A549 (cell line): ENCODE measurements at regions not wholly inside any gene's neighbourhood (a gene's known extent, or its start where the extent isn't known, plus 50 kb on each side); places are given as distances from the start of the nearest gene placed in this dataset.

Experiments
- ATAC-seq, 2 experiments: fragments of 200-7000 bp in 1 of 2; fragments of >200 bp in 1 of 2; cut with Nextera tagmentation in 1 of 2; cut with Tn5 transposase in 1 of 2; 3 replicates each; pipeline versions ENCODE4 v1.8.0 to v1.9.1; 2018 to 2020; ENCODE audit warnings: mild to moderate bottlenecking in 1 of 2, moderate library complexity in 1 of 2
- CTCF ChIA-PET: fragments of 300-600 bp; sonication (Branson Sonifier 250); formaldehyde crosslinking; extraction: SDS; loops from one replicate; lab custom pipeline; 2021; ENCODE audit warnings: antibody characterized with exemption, inconsistent platforms; lab: Yijun Ruan, JAX
- POLR2A ChIA-PET: fragments of 350-600 bp; formaldehyde crosslinking; extraction: SDS; loops from one replicate; lab custom pipeline; 2021; ENCODE audit warnings: antibody characterized with exemption, inconsistent platforms; lab: Yijun Ruan, JAX
- DNase-seq, 2 experiments: peaks; one replicate each; pipeline versions ENCODE4 v3.0.0 to v3.0.0-alpha.2; 2011 to 2016; ENCODE audit warnings: low read depth in 1 of 2, low spot score in 1 of 2
- FAIRE-seq: peaks from 2 replicates; lab custom pipeline; 2011; peaks lifted over from hg19 to GRCh38; lab: Jason Lieb, UNC
- H3K27ac ChIP-seq, 2 experiments: fragments of >200 bp; sonication (Bioruptor Twin); formaldehyde crosslinking; 3 replicates each; pipeline ENCODE4 v1.5.1; 2016 to 2017
- H3K4me1 ChIP-seq: fragments of >200 bp; sonication (Bioruptor Twin); formaldehyde crosslinking; 3 replicates; pipeline ENCODE4 v1.6.1; 2016
- H3K4me2 ChIP-seq: fragments of >200 bp; sonication (Bioruptor Twin); formaldehyde crosslinking; 3 replicates; pipeline ENCODE4 v1.6.1; 2016
- H3K4me3 ChIP-seq: fragments of >200 bp; sonication (Bioruptor Twin); formaldehyde crosslinking; 3 replicates; pipeline ENCODE4 v1.5.1; 2016
- H3K9me3 ChIP-seq: fragments of >200 bp; sonication (Bioruptor Twin); formaldehyde crosslinking; 3 replicates; pipeline ENCODE4 v1.6.1; 2016
- BHLHE40 ChIP-seq: IDR thresholded peaks from 2 replicates; pipeline ENCODE4 v1.6.1; 2012; ENCODE audit warnings: low read depth, low read length, inconsistent platforms
- CHD4 ChIP-seq: fragments of 200-600 bp; sonication (generic); IDR thresholded peaks from 2 replicates; pipeline ENCODE4 v1.6.1; 2016; ENCODE audit warnings: antibody characterized with exemption, mild to moderate bottlenecking, borderline replicate concordance
- E2F6 ChIP-seq: IDR thresholded peaks from 2 replicates; pipeline ENCODE4 v1.6.1; 2012; ENCODE audit warnings: low read depth, borderline replicate concordance
- ELK1 ChIP-seq: fragments of 150-350 bp; IDR thresholded peaks from 2 replicates; pipeline ENCODE4 v1.6.1; 2014; ENCODE audit warnings: low read depth, mild to moderate bottlenecking, low read length
- EP300 ChIP-seq, 2 experiments: fragments of >200 bp; sonication (Bioruptor Twin); formaldehyde crosslinking; IDR thresholded peaks; 2 replicates in 1 of 2; 3 replicates in 1 of 2; pipeline ENCODE4 v1.6.1; 2016 to 2017
- FOSB ChIP-seq: fragments of 250-450 bp; sonication (Bioruptor Pico); IDR thresholded peaks from 2 replicates; pipeline ENCODE4 v1.5.0; 2020; ENCODE audit warnings: mild to moderate bottlenecking, moderate library complexity
- FOXS1 ChIP-seq: fragments of 250-450 bp; sonication (Bioruptor Pico); IDR thresholded peaks from 2 replicates; pipeline ENCODE4 v1.5.0; 2020; ENCODE audit warnings: mild to moderate bottlenecking, moderate library complexity
- GATA3 ChIP-seq: IDR thresholded peaks from 2 replicates; pipeline ENCODE4 v1.6.1; 2012; ENCODE audit warnings: borderline replicate concordance
- HEYL ChIP-seq: fragments of 250-450 bp; sonication (Bioruptor Pico); IDR thresholded peaks from 2 replicates; pipeline ENCODE4 v1.8.0; 2021; ENCODE audit warnings: mild to moderate bottlenecking, moderate library complexity
- HOXA7 ChIP-seq: fragments of 250-450 bp; sonication (Bioruptor Pico); IDR thresholded peaks from 2 replicates; pipeline ENCODE4 v1.5.0; 2020; ENCODE audit warnings: mild to moderate bottlenecking, moderate library complexity
- HOXB5 ChIP-seq: fragments of 250-450 bp; sonication (Bioruptor Pico); IDR thresholded peaks from 2 replicates; pipeline ENCODE4 v1.5.0; 2020; ENCODE audit warnings: mild to moderate bottlenecking, moderate library complexity
- JUNB ChIP-seq: fragments of >200 bp; sonication (Bioruptor Twin); formaldehyde crosslinking; IDR thresholded peaks from 2 replicates; pipeline ENCODE4 v1.6.1; 2016
- KDM1A ChIP-seq: fragments of 200-600 bp; sonication (generic); IDR thresholded peaks from 2 replicates; pipeline ENCODE4 v1.6.1; 2016; ENCODE audit warnings: low read depth, mild to moderate bottlenecking
- MAFK ChIP-seq: fragments of 450-650 bp; IDR thresholded peaks from 2 replicates; pipeline ENCODE4 v1.6.1; 2014; ENCODE audit not compliant: partially characterized antibody
- MAZ ChIP-seq: fragments of 150-350 bp; IDR thresholded peaks from 2 replicates; pipeline ENCODE4 v1.6.1; 2014; ENCODE audit warnings: antibody characterized with exemption, low read depth, low read length, borderline replicate concordance
- PHF8 ChIP-seq: fragments of 200-600 bp; sonication (generic); IDR thresholded peaks from 2 replicates; pipeline ENCODE4 v1.6.1; 2016; ENCODE audit warnings: low read depth, mild to moderate bottlenecking, antibody characterized with exemption, moderate library complexity, borderline replicate concordance
- POLR2AphosphoS2 ChIP-seq: conservative IDR thresholded peaks from 2 replicates; pipeline ENCODE4 v1.6.1; 2012; ENCODE audit warnings: low read length, improper control_type of control experiment, inconsistent platforms
- RARB ChIP-seq: fragments of 250-450 bp; sonication (Bioruptor Pico); IDR thresholded peaks from 2 replicates; pipeline ENCODE4 v1.8.0; 2021; ENCODE audit warnings: mild to moderate bottlenecking, moderate library complexity
- TP53 ChIP-seq: fragments of 250-450 bp; sonication (Bioruptor Pico); IDR thresholded peaks from 2 replicates; pipeline ENCODE4 v1.5.0; 2021; ENCODE audit warnings: mild to moderate bottlenecking, moderate library complexity
- ZFP36 ChIP-seq: fragments of 450-650 bp; IDR thresholded peaks from 2 replicates; pipeline ENCODE4 v1.6.1; 2014; ENCODE audit warnings: borderline replicate concordance; ENCODE audit not compliant: partially characterized antibody
- WGBS: methylation state at CpG from one replicate; pipeline ENCODE4 v1.1.6; 2017; ENCODE audit errors: missing lambda C conversion rate; 5-methylcytosine and 5-hydroxymethylcytosine counted together
- TF ChIP-seq, protein P1 (sequence below): IDR thresholded peaks from 2 replicates; pipeline ENCODE4 v1.6.1; 2012
- TF ChIP-seq, protein P2 (sequence below): fragments of >200 bp; sonication (Bioruptor Twin); formaldehyde crosslinking; IDR thresholded peaks from 2 replicates; pipeline ENCODE4 v1.6.1; 2016

GRCh38 chr7:13792208-13792607 is 197.3 kb downstream of the ETV1 start:
- no peak overlapping the region for H3K4me2 ChIP-seq
- TF ChIP-seq TP53 (CRISPR knock-in tag) (no peak), CHD4 (no peak), E2F6 (no peak), MAZ (no peak), RARB (CRISPR knock-in tag) (no peak), ELK1 (no peak), POLR2AphosphoS2 (no peak), HEYL (CRISPR knock-in tag) (no peak), HOXB5 (CRISPR knock-in tag) (no peak), EP300 (IDR thresholded peaks at IDR 0.05) (no peak)
- TF ChIP-seq, protein P1, sequence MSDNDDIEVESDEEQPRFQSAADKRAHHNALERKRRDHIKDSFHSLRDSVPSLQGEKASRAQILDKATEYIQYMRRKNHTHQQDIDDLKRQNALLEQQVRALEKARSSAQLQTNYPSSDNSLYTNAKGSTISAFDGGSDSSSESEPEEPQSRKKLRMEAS = no peak
- TF ChIP-seq, all 56 proteins: peak for 0
- 31% methylated on average over 6 of the region's 6 CpGs for WGBS
- Histone ChIP-seq H3K4me1 (no peaks in the 10 kb centered on the region), H3K27ac (no peak overlapping the region), H3K9me3 (no peaks in the 10 kb centered on the region), H3K4me3 (no peak overlapping the region)
- DNase-seq = no peak
- no peak for ATAC-seq
- ChIA-PET CTCF (no interaction called here), POLR2A (no interaction called here)
- FAIRE-seq = no peak

- WGBS = 40% methylated on average over 4 of the region's 4 CpGs
- POLR2A ChIA-PET = no interaction called here
- no peak for TF ChIP-seq FOXS1
- TF ChIP-seq MAFK = peak; percentile 57
- H3K27ac ChIP-seq = no peak overlapping the region
- H3K4me3 ChIP-seq = no peak overlapping the region
- no peak overlapping the region for H3K4me2 ChIP-seq
- FAIRE-seq (no peak), ATAC-seq (no peak), DNase-seq (no peak)
- no peaks in the 10 kb centered on the region for H3K4me1 ChIP-seq
- H3K9me3 ChIP-seq = no peaks in the 10 kb centered on the region
- CTCF ChIA-PET = no interaction called here
These were observed 195.5 kb downstream of the ETV1 start for GRCh38 chr7:13793926-13794325.

DNA sequence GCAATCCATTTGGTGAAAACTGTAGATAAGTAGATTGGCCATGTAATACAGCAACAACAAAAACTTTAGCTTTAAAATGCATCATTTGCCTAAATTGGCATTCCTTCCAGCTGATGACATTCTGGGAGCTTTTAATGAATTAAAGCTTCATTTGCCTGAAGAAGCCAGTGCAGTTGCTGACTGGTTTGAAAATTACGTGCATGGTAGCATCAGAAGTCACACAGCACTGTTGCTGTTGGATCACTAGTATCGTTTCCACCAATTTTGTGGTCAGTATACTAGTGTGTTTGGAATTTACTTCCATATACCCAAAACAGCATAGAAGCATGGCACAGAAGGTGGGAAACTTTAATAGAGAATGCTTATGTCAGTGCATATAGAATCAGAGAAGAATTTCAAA is 194.9 kb downstream of the ETV1 start:
- TF ChIP-seq PHF8 = no peak
- TF ChIP-seq BHLHE40 = no peak
- no peak for TF ChIP-seq EP300 (IDR thresholded peaks at IDR 0.05)
- TF ChIP-seq, protein P2, sequence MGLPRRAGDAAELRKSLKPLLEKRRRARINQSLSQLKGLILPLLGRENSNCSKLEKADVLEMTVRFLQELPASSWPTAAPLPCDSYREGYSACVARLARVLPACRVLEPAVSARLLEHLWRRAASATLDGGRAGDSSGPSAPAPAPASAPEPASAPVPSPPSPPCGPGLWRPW = no peak
- no peak for TF ChIP-seq CHD4
- TF ChIP-seq HEYL (CRISPR knock-in tag) = no peak
- TF ChIP-seq KDM1A = no peak
- no peak for TF ChIP-seq HOXA7
- no peak for TF ChIP-seq ZFP36
- no peak for TF ChIP-seq FOXS1
- TF ChIP-seq JUNB = no peak
- no peak for TF ChIP-seq E2F6
- no peak for TF ChIP-seq GATA3
- TF ChIP-seq FOSB (CRISPR knock-in tag) = no peak
- TF ChIP-seq, all 56 proteins: peak for 0
- 5% methylated on average over 2 of the region's 2 CpGs for whole genome bisulfite sequencing
- Histone ChIP-seq H3K4me1 (no peaks in the 10 kb centered on the region), H3K9me3 (no peaks in the 10 kb centered on the region), H3K4me3 (no peak overlapping the region), H3K27ac (no peak overlapping the region), H3K4me2 (no peak overlapping the region)
- ChIA-PET CTCF (no interaction called here), POLR2A (no interaction called here)
- DNase-seq (no peak), FAIRE-seq (no peak), ATAC-seq (no peak)
